Esophagus muscularis mucosa (tissue), 4 donors: ENCODE measurements at regions not wholly inside any gene's neighbourhood (a gene's known extent, or its start where the extent isn't known, plus 50 kb on each side); places are given as distances from the start of the nearest gene placed in this dataset.
"Not testable (repeated sequence)": the region's sequence is repeated elsewhere in the genome, so short reads cannot be mapped to it uniquely, and the experiment has no call there.

ENCODE experiments used
- DNase-seq: peaks from one replicate; pipeline ENCODE4 v3.0.0-alpha.2; 2017; ENCODE audit errors: extremely low spot score
- H3K27ac ChIP-seq, 4 donors: fragments of 200-600 bp; sonication (generic); replicated peaks in 1 of 4; 1 replicate in 3 of 4; 2 replicates in 1 of 4; pipeline ENCODE4 v1.5.1; 2016 to 2019; ENCODE audit warnings: mild to moderate bottlenecking in 1 of 4
- H3K27me3 ChIP-seq, 4 donors: fragments of 200-600 bp; sonication (generic); one replicate each; pipeline versions ENCODE4 v1.5.1 to v1.6.0; 2016 to 2019
- H3K36me3 ChIP-seq, 4 donors: fragments of 200-600 bp; sonication (generic); one replicate each; pipeline ENCODE4 v1.5.1; 2016 to 2019
- H3K4me1 ChIP-seq, 4 donors: fragments of 200-600 bp; sonication (generic); one replicate each; pipeline ENCODE4 v1.5.1; 2016 to 2019
- H3K4me3 ChIP-seq, 4 donors: fragments of 200-600 bp; sonication (generic); 1 replicate in 2 of 4; 2 replicates in 2 of 4; pipeline ENCODE4 v1.5.1; 2016 to 2019; ENCODE audit warnings: mild to moderate bottlenecking in 4 of 4, moderate library complexity in 1 of 4
- H3K9me3 ChIP-seq, 4 donors: fragments of 200-600 bp; sonication (generic); 1 replicate in 3 of 4; 2 replicates in 1 of 4; pipeline ENCODE4 v1.5.1; 2016 to 2019
- CTCF ChIP-seq, 3 experiments: fragments of 200-600 bp in 2 of 3; fragments of 450-650 bp in 1 of 3; sonication (generic) in 2 of 3; IDR thresholded peaks; one replicate each; pipeline ENCODE4 v1.5.1; 2017 to 2019; ENCODE audit warnings: antibody characterized with exemption in 3 of 3, mild to moderate bottlenecking in 2 of 3, moderate library complexity in 1 of 3
- EP300 ChIP-seq: sonication (generic); formaldehyde crosslinking; IDR thresholded peaks from one replicate; pipeline ENCODE4 v1.6.1; 2017; ENCODE audit warnings: antibody characterized with exemption
- POLR2A ChIP-seq: fragments of 450-650 bp; IDR thresholded peaks from one replicate; pipeline ENCODE4 v1.6.1; 2017; ENCODE audit warnings: antibody characterized with exemption, moderate library complexity, mild to moderate bottlenecking, low read depth
- POLR2AphosphoS5 ChIP-seq, 2 donors: sonication (generic); formaldehyde crosslinking; IDR thresholded peaks; one replicate each; pipeline ENCODE4 v1.6.1; 2017; ENCODE audit warnings: antibody characterized with exemption in 2 of 2
- WGBS: methylation state at CpG from one replicate; pipeline ENCODE4 v1.1.5; 2018; 5-methylcytosine and 5-hydroxymethylcytosine counted together
- intact Hi-C: fragments of 100-400 bp; cut with DNase I; formaldehyde crosslinking; loops from one replicate; pipeline ENCODE4 v1.15.1; 2023

DNA sequence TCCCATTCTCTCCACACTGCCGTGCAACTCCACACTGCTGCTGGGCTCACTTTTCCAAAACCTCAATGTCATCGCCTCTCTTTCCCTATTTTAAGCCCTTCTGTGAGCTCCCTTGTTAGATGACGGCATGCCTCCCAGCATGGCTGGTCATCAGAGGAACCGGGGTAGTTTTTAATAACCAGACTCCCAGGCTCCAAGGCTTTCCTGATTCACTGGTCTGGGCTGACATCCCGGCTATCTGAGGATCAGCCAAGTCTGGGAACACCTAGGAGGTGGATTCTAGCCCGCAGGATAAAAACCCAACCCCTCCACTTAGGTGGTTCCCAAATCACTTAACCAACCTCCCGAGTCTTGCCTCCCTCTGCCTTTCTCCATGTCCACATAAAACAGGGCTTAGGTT lies 295.4 kb upstream of the FZD8 start:
- no peaks in the 10 kb centered on the region for H3K27me3 ChIP-seq
- DNase-seq: no peak
- WGBS: 88% methylated on average over 7 of the region's 7 CpGs
- H3K4me1 ChIP-seq: no peaks in the 10 kb centered on the region
- TF ChIP-seq POLR2A: no peak
- TF ChIP-seq POLR2AphosphoS5 (IDR thresholded peaks at IDR 0.05): no peak
- no peak for TF ChIP-seq EP300
- H3K9me3 ChIP-seq: no peaks in the 10 kb centered on the region
- no peak overlapping the region for H3K4me3 ChIP-seq
- intact Hi-C loops: no loop called here
- H3K36me3 ChIP-seq: no peaks in the 10 kb centered on the region
- no peak overlapping the region for H3K27ac ChIP-seq

DNA sequence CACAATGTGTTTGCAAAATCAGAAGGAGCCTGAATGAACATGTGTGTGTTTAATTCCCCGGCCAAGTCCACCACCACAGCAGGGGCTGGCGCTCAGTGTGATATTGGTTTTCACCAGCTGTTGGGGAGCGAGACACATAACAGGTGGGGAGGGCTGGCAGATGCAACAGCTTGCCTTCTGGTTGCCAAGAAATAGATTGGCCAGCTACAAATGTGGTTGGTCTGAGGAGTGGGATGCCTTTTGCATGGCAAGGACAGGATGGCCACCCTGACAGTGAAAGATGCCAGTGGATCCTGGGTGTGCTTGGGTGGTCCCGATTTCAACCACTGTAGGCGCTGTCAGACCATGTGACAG lies 292.5 kb upstream of the FZD8 start:
- 83% methylated on average over 3 of the region's 5 CpGs for WGBS
- Histone ChIP-seq H3K9me3 (no peaks in the 10 kb centered on the region), H3K27ac (no peak overlapping the region), H3K27me3 (no peaks in the 10 kb centered on the region), H3K4me3 (no peak overlapping the region), H3K36me3 (no peaks in the 10 kb centered on the region), H3K4me1 (no peaks in the 10 kb centered on the region)
- TF ChIP-seq POLR2AphosphoS5 (IDR thresholded peaks at IDR 0.05) (no peak), EP300 (no peak), POLR2A (no peak), CTCF (IDR thresholded peaks at IDR 0.05) (no peak)
- DNase-seq: no peak
- intact Hi-C loops: no loop called here

DNA sequence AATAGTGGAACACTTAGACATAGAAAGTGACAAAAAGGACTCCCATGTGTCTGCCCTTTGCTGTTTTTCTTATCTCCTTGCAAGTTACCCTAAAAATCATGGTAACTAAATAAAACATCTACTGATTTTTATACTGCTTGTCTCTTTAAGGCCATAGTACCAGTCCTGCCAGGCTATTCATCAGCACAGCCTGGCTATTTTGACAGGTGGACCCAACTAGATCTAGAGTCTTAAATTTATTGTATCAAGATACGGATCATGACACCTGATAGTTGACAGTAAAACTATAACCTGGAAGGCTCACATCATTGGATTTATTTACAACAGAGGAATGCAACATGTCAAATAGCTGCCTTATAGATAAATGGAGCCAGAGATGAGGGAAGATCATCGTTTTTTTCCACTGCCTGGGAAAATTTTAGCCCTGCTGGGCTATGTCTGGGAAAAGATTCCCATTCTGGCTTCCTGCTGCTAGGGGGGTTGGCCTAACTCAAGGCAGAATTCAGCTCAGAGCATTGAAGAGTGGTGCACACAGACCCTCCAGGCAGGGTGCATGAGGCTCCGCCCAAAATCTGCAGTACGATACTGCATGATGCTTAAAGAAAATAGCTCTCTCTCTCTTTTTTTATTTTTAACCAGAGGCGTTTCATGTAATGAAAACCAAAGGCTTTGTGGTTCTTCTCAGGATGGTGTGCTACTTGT lies 292.0 kb upstream of the FZD8 start:
- intact Hi-C loops: no loop called here
- DNase-seq: no peak
- Histone ChIP-seq H3K4me1 (no peaks in the 10 kb centered on the region), H3K27ac (no peak overlapping the region), H3K9me3 (no peaks in the 10 kb centered on the region), H3K4me3 (no peak overlapping the region), H3K36me3 (no peaks in the 10 kb centered on the region), H3K27me3 (no peaks in the 10 kb centered on the region)
- 65% methylated on average over 5 of the region's 5 CpGs for WGBS
- TF ChIP-seq POLR2A: no peak
- no peak for TF ChIP-seq POLR2AphosphoS5 (IDR thresholded peaks at IDR 0.05)
- no peak for TF ChIP-seq CTCF (IDR thresholded peaks at IDR 0.05)
- TF ChIP-seq EP300: no peak

DNA sequence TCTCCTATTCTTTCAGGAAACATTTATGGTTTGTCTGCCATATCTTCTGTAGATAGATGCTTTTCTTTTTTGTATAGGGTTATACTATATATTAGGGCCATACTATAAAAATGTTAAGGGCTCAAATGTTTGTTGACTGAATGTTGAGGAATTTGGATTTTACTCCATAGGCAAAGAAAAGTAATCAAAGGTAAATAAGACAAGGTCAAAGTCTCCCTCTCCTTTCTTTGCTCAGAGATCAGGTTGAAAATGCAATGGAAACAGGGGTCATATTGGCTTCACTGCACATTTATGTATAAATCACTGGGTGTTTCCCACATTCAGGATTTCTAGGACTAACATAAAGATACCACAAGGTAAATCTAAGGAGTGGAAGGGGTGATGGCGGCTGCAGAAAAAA lies 291.4 kb upstream of the FZD8 start:
- Histone ChIP-seq H3K36me3 (no peaks in the 10 kb centered on the region), H3K9me3 (no peaks in the 10 kb centered on the region), H3K27ac (no peak overlapping the region), H3K27me3 (no peaks in the 10 kb centered on the region), H3K4me1 (no peaks in the 10 kb centered on the region), H3K4me3 (no peak overlapping the region)
- WGBS: 91% methylated on average over 1 of the region's 1 CpG
- no peak for DNase-seq
- no peak for TF ChIP-seq EP300
- TF ChIP-seq CTCF (IDR thresholded peaks at IDR 0.05): no peak
- TF ChIP-seq POLR2A: no peak
- no peak for TF ChIP-seq POLR2AphosphoS5 (IDR thresholded peaks at IDR 0.05)
- intact Hi-C loops: no loop called here

DNA sequence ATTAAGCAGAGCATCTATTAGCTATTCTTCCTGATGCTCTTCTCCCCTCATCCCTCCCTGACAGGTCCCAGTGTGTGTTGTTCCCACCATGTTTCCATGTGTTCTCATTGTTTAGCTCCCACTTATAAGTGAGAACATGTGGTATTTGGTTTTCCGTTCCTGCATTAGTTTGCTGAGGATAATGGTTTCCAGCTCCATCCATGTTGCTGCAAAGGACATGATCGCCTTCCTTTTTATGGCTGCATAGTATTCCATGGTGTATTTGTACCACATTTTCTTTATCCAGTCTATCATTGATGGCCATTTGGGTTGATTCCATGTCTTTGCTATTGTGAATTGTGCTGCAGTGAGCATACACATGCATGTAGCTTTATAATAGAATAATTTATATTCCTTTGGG lies 287.9 kb upstream of the FZD8 start:
- H3K36me3 ChIP-seq, H3K27me3 ChIP-seq, intact Hi-C loops, DNase-seq, H3K9me3 ChIP-seq, H3K27ac ChIP-seq, H3K4me3 ChIP-seq, H3K4me1 ChIP-seq: not testable (repeated sequence)
- WGBS: 94% methylated on average over 2 of the region's 2 CpGs

- no peak overlapping the region for H3K27ac ChIP-seq
- H3K27me3 ChIP-seq: no peaks in the 10 kb centered on the region
- no peak for DNase-seq
- TF ChIP-seq POLR2AphosphoS5 (IDR thresholded peaks at IDR 0.05) (no peak), POLR2A (no peak), CTCF (IDR thresholded peaks at IDR 0.05) (no peak), EP300 (no peak)
- H3K36me3 ChIP-seq: no peaks in the 10 kb centered on the region
- intact Hi-C loops: no loop called here
- WGBS: 84% methylated on average over 6 of the region's 6 CpGs
- H3K4me3 ChIP-seq: no peak overlapping the region
- H3K9me3 ChIP-seq: no peaks in the 10 kb centered on the region
- peaks cover 0 to 7% (median 5%) of the 10 kb centered on the region in 4 donors for H3K4me1 ChIP-seq
Observed at GRCh38 chr10:35928748-35929147, 286.7 kb upstream of the FZD8 start.
